ENCODE measurements at regions not wholly inside any gene's neighbourhood (a gene's known extent, or its start where the extent isn't known, plus 50 kb on each side); places are given as distances from the start of the nearest gene placed in this dataset.

GRCh38 chr9:73667749-73668148, 516.1 kb downstream of the ANXA1 start:
- no peaks in the 10 kb centered on the region for H3K9me2 ChIP-seq (replicated peaks; ENCODE audit: control insufficient read depth, low read length)
- 0 out of 2 replicates have a peak, but pooled peaks cover 3% of the 10 kb centered on the region for H3K27me3 ChIP-seq (ENCODE audit: control insufficient read depth, low read length)
- no peak overlapping the region for H3K4me3 ChIP-seq (ENCODE audit: low read length)
- H3K9me3 ChIP-seq (ENCODE audit: control insufficient read depth, insufficient read depth, low read length): no peaks in the 10 kb centered on the region
- H4K20me1 ChIP-seq (ENCODE audit: control insufficient read depth, insufficient read depth, low read depth, low read length): no peaks in the 10 kb centered on the region
- no peak overlapping the region for H3K27ac ChIP-seq (ENCODE audit: low read depth, low read length)
- no peaks in the 10 kb centered on the region for H3F3A ChIP-seq (ENCODE audit: control insufficient read depth, insufficient read depth)
- no peaks in the 10 kb centered on the region for H3K36me3 ChIP-seq (ENCODE audit: control insufficient read depth, low read length)
- H3K4me2 ChIP-seq (ENCODE audit: low read length): no peak overlapping the region
- no peak for TF ChIP-seq EZH2phosphoT487 (IDR thresholded peaks at IDR 0.05; ENCODE audit: borderline replicate concordance, low read length)
- TF ChIP-seq CTCF (IDR thresholded peaks at IDR 0.05; ENCODE audit: low read depth, low read length, poor library complexity, severe bottlenecking): no peak
- no peaks in the 10 kb centered on the region for H3K79me2 ChIP-seq (ENCODE audit: control insufficient read depth, low read length)
- no peaks in the 10 kb centered on the region for H3K4me1 ChIP-seq (ENCODE audit: control insufficient read depth, low read length)

GRCh38 chr9:73680831-73681230, 529.2 kb downstream of the ANXA1 start:
- Histone ChIP-seq H3K4me1 (ENCODE audit: control insufficient read depth, low read length) (no peaks in the 10 kb centered on the region), H3K79me2 (ENCODE audit: control insufficient read depth, low read length) (no peaks in the 10 kb centered on the region), H3K4me3 (ENCODE audit: low read length) (no peak overlapping the region), H3K4me2 (ENCODE audit: low read length) (no peak overlapping the region), H3F3A (ENCODE audit: control insufficient read depth, insufficient read depth) (no peaks in the 10 kb centered on the region), H3K36me3 (ENCODE audit: control insufficient read depth, low read length) (no peaks in the 10 kb centered on the region), H4K20me1 (ENCODE audit: control insufficient read depth, insufficient read depth, low read depth, low read length) (no peaks in the 10 kb centered on the region), H3K27me3 (ENCODE audit: control insufficient read depth, low read length) (no peaks in the 10 kb centered on the region), H3K9me3 (ENCODE audit: control insufficient read depth, insufficient read depth, low read length) (no peaks in the 10 kb centered on the region), H3K9me2 (replicated peaks; ENCODE audit: control insufficient read depth, low read length) (no peaks in the 10 kb centered on the region), H3K27ac (ENCODE audit: low read depth, low read length) (no peak overlapping the region)
- TF ChIP-seq CTCF (IDR thresholded peaks at IDR 0.05; ENCODE audit: low read depth, low read length, poor library complexity, severe bottlenecking) (no peak), EZH2phosphoT487 (IDR thresholded peaks at IDR 0.05; ENCODE audit: borderline replicate concordance, low read length) (no peak)

- Histone ChIP-seq H3K9me3 (ENCODE audit: control insufficient read depth, insufficient read depth, low read length) (no peaks in the 10 kb centered on the region), H3K79me2 (ENCODE audit: control insufficient read depth, low read length) (no peaks in the 10 kb centered on the region), H3K4me3 (ENCODE audit: low read length) (no peak overlapping the region), H3K27me3 (ENCODE audit: control insufficient read depth, low read length) (no peaks in the 10 kb centered on the region), H3K36me3 (ENCODE audit: control insufficient read depth, low read length) (no peaks in the 10 kb centered on the region), H4K20me1 (ENCODE audit: control insufficient read depth, insufficient read depth, low read depth, low read length) (no peaks in the 10 kb centered on the region), H3K27ac (ENCODE audit: low read depth, low read length) (no peak overlapping the region), H3K4me1 (ENCODE audit: control insufficient read depth, low read length) (no peaks in the 10 kb centered on the region), H3F3A (ENCODE audit: control insufficient read depth, insufficient read depth) (no peaks in the 10 kb centered on the region), H3K9me2 (replicated peaks; ENCODE audit: control insufficient read depth, low read length) (no peaks in the 10 kb centered on the region), H3K4me2 (ENCODE audit: low read length) (no peak overlapping the region)
- TF ChIP-seq EZH2phosphoT487 (IDR thresholded peaks at IDR 0.05; ENCODE audit: borderline replicate concordance, low read length) (no peak), CTCF (IDR thresholded peaks at IDR 0.05; ENCODE audit: low read depth, low read length, poor library complexity, severe bottlenecking) (no peak)
Observed at GRCh38 chr9:73682789-73683188, 531.1 kb downstream of the ANXA1 start.

Measured in DOHH2 (cell line).